ENCODE measurements at regions not wholly inside any gene's neighbourhood (a gene's known extent, or its start where the extent isn't known, plus 50 kb on each side); places are given as distances from the start of the nearest gene placed in this dataset.

GRCh38 chr4:129350834-129351721, 255.1 kb downstream of the C4orf33 start:
- no peak for DNase-seq

- no peak for DNase-seq
Observed at GRCh38 chr4:129352480-129352879, 256.5 kb downstream of the C4orf33 start.

GRCh38 chr4:129353490-129353889, 257.5 kb downstream of the C4orf33 start:
- DNase-seq, result no peak

- no peak for DNase-seq
Observed at GRCh38 chr4:129355031-129355430, 259.1 kb downstream of the C4orf33 start.

- DNase-seq, result no peak
Observed at GRCh38 chr4:129355516-129355915, 259.6 kb downstream of the C4orf33 start.

GRCh38 chr4:129358571-129358970, 262.6 kb downstream of the C4orf33 start:
- no peak for DNase-seq

GRCh38 chr4:129359461-129359860, 263.5 kb downstream of the C4orf33 start:
- DNase-seq, result no peak

- no peak for DNase-seq
Observed at GRCh38 chr4:129362691-129363274, 266.8 kb downstream of the C4orf33 start.

GRCh38 chr4:129364747-129365452, 268.9 kb downstream of the C4orf33 start:
- no peak for DNase-seq

GRCh38 chr4:129369361-129370010, 273.5 kb downstream of the C4orf33 start:
- no peak for DNase-seq

- no peak for DNase-seq
Observed at GRCh38 chr4:129371065-129371464, 275.1 kb downstream of the C4orf33 start.

GRCh38 chr4:129371926-129372325, 276.0 kb downstream of the C4orf33 start:
- DNase-seq, result no peak

- DNase-seq, result no peak
Observed at GRCh38 chr4:129377131-129377845, 281.3 kb downstream of the C4orf33 start.

GRCh38 chr4:129378364-129378763, 282.4 kb downstream of the C4orf33 start:
- no peak for DNase-seq

GRCh38 chr4:129379429-129379828, 283.5 kb downstream of the C4orf33 start:
- DNase-seq, result no peak

- no peak for DNase-seq
Observed at GRCh38 chr4:129384974-129385373, 289.0 kb downstream of the C4orf33 start.

- DNase-seq, result no peak
Observed at GRCh38 chr4:129387666-129388065, 291.7 kb downstream of the C4orf33 start.

GRCh38 chr4:129393976-129394375, 298.0 kb downstream of the C4orf33 start:
- DNase-seq, result no peak

GRCh38 chr4:129394635-129395034, 298.7 kb downstream of the C4orf33 start:
- DNase-seq, result no peak

GRCh38 chr4:129403848-129404247, 307.9 kb downstream of the C4orf33 start:
- DNase-seq, result no peak

GRCh38 chr4:129410115-129410514, 314.2 kb downstream of the C4orf33 start:
- no peak for DNase-seq

GRCh38 chr4:129415004-129415403, 319.1 kb downstream of the C4orf33 start:
- DNase-seq, result no peak

GRCh38 chr4:129420637-129421036, 324.7 kb downstream of the C4orf33 start:
- no peak for DNase-seq

Measured in NK-92 treated with Interleukin-12 subunit alpha and Interleukin-12 subunit beta, amount 100 ng/mL, for 24 hours (cell line).